ENCODE measurements at regions not wholly inside any gene's neighbourhood (a gene's known extent, or its start where the extent isn't known, plus 50 kb on each side); places are given as distances from the start of the nearest gene placed in this dataset.

- TF ChIP-seq, protein P1, sequence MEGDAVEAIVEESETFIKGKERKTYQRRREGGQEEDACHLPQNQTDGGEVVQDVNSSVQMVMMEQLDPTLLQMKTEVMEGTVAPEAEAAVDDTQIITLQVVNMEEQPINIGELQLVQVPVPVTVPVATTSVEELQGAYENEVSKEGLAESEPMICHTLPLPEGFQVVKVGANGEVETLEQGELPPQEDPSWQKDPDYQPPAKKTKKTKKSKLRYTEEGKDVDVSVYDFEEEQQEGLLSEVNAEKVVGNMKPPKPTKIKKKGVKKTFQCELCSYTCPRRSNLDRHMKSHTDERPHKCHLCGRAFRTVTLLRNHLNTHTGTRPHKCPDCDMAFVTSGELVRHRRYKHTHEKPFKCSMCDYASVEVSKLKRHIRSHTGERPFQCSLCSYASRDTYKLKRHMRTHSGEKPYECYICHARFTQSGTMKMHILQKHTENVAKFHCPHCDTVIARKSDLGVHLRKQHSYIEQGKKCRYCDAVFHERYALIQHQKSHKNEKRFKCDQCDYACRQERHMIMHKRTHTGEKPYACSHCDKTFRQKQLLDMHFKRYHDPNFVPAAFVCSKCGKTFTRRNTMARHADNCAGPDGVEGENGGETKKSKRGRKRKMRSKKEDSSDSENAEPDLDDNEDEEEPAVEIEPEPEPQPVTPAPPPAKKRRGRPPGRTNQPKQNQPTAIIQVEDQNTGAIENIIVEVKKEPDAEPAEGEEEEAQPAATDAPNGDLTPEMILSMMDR (IDR thresholded peaks at IDR 0.05): no peak
- no peak for TF ChIP-seq POLR2A (IDR thresholded peaks at IDR 0.05)
- TF ChIP-seq EP300 (IDR thresholded peaks at IDR 0.05): no peak
These were observed 262.4 kb downstream of the SOX4 start for GRCh38 chr6:21855811-21856455.
